ENCODE measurements at regions not wholly inside any gene's neighbourhood (a gene's known extent, or its start where the extent isn't known, plus 50 kb on each side); places are given as distances from the start of the nearest gene placed in this dataset.
"Not testable (repeated sequence)": the region's sequence is repeated elsewhere in the genome, so short reads cannot be mapped to it uniquely, and the experiment has no call there.

DNA sequence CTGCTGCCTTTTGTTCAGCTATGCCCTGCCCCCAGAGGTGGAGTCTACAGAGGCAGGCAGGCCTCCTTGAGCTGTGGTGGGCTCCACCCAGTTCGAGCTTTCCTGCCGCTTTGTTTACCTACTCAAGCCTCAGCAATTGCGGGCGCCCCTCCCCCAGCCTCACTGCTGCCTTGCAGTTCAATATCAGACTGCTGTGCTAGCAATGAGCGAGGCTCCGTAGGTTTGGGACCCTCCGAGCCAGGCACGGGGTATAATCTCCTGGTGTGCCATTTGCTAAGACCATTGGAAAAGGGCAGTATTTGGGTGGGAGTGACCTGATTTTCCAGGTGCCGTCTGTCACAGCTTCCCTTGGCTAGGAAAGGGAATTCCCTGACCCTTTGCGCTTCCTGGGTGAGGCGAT is 51.9 kb downstream of the DIPK2A start:
- not testable (repeated sequence) for DNase-seq

GRCh38 chr3:144028798-144029411 is 57.3 kb downstream of the DIPK2A start:
- DNase-seq, result peak; percentile 67 to 82

DNA sequence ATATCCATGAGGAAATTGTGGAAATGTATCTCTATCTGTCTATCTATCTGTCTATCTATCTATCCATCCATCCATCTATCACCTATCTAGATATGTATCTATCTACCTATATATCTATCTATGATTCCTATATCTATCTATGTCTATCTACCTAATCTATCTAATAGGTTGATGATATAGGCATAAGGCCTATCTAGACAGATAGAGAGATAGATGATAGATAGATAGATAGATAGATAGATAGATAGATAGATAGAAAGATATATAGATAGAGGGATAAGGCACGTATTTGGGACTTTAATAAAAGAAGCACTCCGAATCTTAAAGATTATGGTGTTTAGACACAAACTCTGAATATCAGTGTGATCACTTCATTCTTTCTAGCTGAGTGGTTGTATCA is 58.1 kb downstream of the DIPK2A start:
- no peak for DNase-seq

- no peak for DNase-seq
Measured at GRCh38 chr3:144031938-144032337, 60.3 kb downstream of the DIPK2A start.

DNA sequence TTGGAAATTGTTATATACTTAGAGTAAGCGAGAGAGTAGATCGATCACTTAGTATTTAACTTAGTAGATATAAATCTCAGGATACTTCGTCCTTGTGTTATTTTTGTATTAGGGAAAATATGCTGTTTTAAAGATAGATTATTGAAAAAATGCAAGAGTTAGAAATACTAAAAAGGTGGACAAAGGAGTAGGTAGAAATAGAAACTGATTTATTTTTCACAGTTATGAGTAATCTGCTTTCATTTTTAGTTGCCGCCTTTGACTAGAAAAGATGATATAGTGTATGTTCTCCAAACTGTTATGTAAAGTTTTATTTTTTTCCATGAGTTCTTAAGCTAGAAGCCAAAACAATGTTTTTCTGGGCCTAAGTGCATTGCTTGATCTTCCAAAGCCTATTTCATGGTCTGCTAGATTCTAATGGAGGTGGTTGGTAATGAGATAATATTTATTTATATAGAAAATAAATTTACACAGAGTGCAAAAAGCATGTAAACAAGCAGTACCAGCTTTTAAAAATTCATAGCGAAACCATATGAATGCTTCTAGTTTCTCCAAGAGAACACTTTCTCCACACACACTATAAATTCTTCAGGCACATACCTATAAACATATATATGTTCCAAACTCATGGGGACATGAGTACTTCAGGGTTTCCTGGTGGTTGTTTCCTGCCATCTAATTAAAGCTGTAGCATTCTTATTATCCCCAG is 61.1 kb downstream of the DIPK2A start:
- no peak for DNase-seq

GRCh38 chr3:144033240-144033589 is 61.6 kb downstream of the DIPK2A start:
- no peak for DNase-seq

DNA sequence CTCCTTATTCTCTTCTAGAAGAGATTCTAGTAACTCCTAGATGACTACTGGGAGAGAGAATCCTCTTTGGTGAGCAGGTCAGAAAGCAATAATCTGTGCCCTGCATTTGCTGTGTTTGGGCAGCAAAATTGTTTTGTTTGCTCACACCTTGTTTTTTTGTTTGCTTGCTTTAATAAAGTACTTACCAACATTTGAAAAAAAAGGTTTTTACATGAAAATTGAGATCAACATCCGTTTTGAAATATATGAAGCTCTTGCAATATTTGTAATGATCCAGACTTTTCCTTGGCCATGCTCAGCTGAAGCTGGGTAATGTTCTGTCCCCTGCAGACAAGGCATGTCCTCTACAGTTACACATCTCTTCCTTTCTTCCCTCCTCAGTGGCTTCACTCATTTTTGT is 62.2 kb downstream of the DIPK2A start:
- no peak for DNase-seq

- DNase-seq, result no peak
Measured at GRCh38 chr3:144034715-144035290, 63.2 kb downstream of the DIPK2A start.

DNA sequence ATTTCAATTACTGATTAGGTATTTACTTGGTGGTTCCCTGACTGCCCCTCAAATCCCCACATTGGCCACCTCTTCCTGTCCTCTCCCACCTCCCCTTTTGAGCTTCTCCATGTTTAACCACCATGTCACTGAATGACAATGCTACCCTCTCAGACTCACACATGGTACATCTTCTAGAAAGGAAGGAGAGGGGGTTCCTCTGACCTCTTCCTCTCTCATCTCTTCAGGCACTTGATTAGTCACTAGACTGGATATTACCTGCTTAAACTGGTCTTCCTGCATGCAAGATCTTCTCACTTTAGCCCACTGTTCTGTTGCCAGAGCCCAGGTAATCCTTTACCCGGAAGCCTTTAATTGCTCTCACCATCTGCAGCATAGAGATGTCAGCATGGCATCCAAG is 64.9 kb downstream of the DIPK2A start:
- DNase-seq, result no peak

- DNase-seq, result no peak
Measured at GRCh38 chr3:144039661-144040060, 68.0 kb downstream of the DIPK2A start.

DNA sequence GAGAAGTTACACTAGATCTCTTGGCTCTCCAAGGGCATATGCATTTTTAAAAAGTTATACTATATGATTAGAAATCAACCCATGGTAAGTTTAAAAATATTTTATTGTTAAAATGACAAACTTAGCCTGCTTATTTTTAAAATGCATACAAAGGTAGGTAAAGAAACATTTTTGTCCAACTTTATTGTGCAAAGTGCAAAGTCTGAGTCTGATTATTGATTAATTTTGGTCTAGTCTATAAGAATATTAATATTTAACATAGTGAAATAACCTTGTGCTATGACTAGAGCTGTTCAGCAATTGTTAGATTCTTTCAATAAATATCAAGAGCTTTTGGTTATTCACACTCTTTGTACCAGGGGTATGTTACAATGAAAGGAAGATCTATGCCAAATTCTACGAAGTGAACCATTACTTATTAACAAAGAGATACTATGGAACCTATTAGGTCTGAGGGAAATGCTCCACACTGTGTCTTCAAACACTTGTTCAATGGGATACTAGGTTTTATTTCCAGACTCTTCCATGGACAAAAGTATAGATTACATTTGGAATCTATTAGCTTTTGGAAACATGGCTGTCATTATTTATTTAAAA is 70.4 kb downstream of the DIPK2A start:
- no peak for DNase-seq

GRCh38 chr3:144045766-144046165 is 74.1 kb downstream of the DIPK2A start:
- DNase-seq, result no peak

DNA sequence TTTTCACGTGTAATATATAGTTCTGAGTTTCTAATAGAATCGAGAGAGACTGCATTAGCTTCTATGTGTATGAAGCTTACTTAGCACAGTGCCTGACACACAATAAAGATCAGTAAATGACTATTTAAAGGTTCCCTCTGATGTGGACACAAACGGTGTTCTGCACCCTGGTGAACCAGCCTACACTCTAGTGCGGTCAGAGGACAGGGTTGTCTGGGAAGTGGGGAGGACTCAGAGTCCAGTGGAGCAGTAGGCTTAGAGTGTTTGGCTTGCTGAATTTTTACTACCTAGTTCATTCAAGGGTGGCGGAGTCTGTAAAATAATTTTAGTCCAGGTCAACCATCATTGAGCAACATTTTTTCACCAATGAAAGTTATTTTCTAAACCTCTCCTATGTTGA is 77.8 kb downstream of the DIPK2A start:
- DNase-seq, result no peak

DNA sequence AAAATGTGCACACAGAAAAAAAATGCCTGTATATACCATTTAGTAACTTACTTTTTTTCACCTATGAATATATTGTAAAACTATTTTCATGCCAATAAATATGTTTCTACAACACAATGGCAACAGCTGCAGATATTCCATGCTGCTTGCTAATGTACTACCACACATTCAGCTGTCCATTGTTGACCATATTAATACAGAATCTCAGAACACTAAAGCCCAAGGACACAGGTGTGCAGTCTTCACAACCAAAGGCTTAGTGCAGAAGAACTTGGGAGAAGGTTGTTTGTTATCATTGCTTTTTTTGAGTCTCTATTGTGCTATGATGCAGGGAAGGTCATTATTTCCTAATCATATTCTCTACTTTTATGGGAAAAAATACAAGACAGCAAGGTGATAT is 79.6 kb downstream of the DIPK2A start:
- DNase-seq, result no peak

DNA sequence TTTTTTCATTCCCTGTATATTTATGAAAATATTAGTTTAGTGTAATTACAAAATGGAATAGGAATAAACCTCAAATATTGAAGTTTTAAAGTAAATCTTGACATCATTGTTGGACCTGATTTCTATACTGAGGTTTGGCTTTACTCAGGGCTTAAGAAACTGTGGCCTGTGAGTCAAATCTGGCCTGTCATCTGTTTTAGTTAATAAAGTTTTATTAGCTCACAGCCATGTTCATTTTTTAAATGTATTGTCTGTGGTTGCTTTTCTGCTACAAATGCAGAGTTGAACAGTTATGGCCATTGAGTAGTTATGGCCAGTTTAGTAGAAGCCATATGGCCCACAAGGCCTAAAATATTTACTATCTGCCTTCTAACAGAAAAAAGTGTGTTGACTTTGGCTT is 80.7 kb downstream of the DIPK2A start:
- DNase-seq, result no peak

DNA sequence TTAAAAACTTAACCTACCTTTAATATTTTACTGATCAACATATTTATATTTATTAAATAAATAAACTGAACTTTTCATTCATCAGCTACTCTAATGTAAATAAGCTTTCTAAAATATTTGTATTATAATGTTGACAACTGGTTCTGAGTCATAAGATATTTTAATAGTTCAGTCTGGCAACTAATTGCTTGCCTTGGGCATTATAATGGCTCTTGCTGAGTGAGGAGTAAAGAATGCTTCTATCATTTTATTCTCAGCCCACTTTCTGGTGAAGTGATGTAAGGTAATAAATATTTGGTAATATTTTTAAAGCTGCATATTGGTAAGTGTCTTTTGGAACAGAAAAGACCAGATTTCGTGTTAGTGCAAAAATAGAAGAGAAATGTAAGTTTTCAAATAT is 81.5 kb downstream of the DIPK2A start:
- no peak for DNase-seq

DNA sequence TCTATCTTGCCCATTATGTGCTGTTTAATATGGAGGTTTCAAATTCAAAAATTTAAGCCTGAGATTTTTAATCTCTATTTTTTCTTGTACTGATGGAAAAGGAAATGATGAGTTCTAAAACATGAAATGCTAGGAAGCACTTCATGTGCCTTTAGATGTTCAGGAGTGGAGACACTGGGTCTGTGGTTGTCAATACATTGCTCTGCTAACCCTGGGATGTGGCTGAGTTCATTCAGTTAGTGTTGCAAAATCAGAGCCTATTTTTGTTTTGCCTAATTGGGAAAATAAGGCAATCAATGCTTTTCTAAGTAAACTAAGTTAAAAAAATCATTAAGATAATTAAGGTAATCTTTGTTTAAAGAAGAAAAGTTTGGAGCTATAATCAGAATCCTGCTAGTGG is 83.1 kb downstream of the DIPK2A start:
- DNase-seq, result no peak

DNA sequence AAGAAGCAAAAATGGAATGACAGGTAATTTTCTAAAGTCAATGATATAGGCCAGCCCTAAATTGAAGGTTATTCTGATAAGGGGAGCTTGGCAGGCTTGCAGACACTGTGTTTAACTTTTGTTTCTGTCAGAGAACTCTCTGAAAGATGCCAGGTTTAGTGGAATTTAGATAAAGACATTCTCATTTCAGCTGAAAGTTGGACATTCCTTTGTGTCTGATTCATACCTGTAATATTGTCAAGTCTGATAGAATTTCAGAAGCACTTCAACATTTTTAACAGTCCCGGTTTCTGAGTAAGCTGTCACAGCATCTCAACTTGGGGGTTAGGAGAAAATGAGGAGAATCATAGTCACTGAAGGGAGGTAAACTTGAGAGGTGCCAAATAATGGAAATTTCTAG is 84.0 kb downstream of the DIPK2A start:
- DNase-seq, result no peak

GRCh38 chr3:144058713-144059112 is 87.1 kb downstream of the DIPK2A start:
- no peak for DNase-seq

DNA sequence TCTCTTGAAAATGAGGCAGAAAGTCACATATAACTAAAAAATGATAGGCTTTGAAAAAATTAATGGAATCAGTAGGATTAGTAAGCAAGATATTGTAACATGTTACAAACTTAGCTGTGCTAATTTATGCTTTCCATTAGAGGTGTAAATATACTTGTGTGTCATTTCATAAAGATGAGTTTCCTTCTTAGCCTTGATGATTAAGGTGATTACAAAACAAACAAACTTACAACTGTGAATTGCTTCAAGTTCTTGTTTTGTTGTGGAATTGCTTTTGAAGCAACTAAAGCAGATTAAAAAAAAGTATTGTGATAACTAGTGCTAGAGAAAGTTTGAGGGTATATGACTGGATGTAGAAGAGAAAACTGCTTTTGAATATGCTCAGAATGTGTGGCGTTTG is 87.9 kb downstream of the DIPK2A start:
- no peak for DNase-seq

DNA sequence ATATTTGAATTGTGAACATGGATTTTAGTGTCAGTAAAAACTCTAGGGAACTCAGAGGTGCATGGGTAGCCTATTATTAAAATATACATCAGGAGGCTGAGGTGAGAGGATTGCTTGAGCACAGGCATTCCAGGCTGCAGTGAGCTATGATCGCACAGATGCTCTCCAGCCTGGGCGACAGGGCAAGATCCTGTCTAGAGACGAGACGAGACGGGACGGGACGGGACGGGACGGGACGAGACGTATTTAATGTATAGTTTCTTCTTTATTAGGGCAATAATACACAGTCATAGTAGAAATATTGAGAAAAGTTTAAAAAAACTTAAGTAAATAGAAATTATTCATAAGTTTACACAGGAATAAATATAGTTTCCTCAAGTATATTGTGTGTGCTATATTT is 89.3 kb downstream of the DIPK2A start:
- no peak for DNase-seq

DNA sequence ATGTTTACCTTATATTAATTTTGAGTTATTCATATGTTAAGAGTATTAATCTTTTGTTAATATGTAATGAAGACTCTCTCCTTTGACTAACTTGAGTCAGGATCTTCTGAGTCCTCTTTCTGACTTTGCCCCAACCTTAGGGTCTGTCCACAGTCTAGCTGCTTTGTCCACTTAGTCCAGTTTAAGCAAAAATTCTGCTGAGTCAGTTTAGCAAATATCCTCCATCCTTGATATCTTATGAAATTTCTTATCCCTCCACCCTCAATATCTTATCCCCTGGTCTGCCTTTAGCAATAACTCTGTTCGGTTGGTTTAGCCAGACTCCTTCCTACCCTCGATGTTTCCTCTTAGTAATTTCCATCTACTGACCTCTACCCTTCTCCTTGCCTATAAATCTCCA is 91.7 kb downstream of the DIPK2A start:
- DNase-seq, result no peak

- no peak for DNase-seq
Measured at GRCh38 chr3:144067059-144067458, 95.4 kb downstream of the DIPK2A start.

DNA sequence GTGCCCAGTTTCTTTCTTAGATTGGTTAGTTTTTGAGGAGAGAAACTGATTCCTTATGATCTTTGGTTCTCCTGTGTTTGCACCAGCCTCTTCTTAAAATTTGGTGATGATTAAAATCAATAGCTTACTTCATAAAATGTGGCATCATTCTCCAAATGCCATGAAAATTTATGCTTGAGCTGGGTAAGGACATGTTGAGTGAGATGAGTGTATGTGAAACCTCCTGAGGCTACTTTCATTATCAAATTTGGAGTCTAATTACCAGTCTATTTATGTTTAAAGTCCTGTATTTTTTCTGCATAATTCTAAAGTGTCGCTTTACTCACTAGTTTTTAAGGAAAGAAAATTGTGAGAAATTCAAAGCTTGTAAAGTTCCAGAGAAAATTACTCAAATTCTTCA is 102.1 kb downstream of the DIPK2A start:
- no peak for DNase-seq

All from Kasumi-1 (cell line).